Prostate gland (tissue), 2 donors: ENCODE measurements at regions not wholly inside any gene's neighbourhood (a gene's known extent, or its start where the extent isn't known, plus 50 kb on each side); places are given as distances from the start of the nearest gene placed in this dataset.

Source experiments
- POLR2A ChIP-seq: fragments of 450-650 bp; IDR thresholded peaks from one replicate; pipeline ENCODE4 v1.6.1; 2016; ENCODE audit warnings: antibody characterized with exemption, mild to moderate bottlenecking
- POLR2AphosphoS5 ChIP-seq: sonication (generic); formaldehyde crosslinking; IDR thresholded peaks from one replicate; pipeline ENCODE4 v1.6.1; 2017; ENCODE audit warnings: antibody characterized with exemption
- TF ChIP-seq, protein P1 (sequence below), 4 experiments: fragments of 200-600 bp in 2 of 4; fragments of 450-650 bp in 2 of 4; sonication (generic) in 2 of 4; IDR thresholded peaks; 1 replicate in 3 of 4; 2 replicates in 1 of 4; pipeline ENCODE4 v1.5.1; 2016 to 2019; ENCODE audit warnings: antibody characterized with exemption in 4 of 4, mild to moderate bottlenecking in 2 of 4, moderate library complexity in 2 of 4

DNA sequence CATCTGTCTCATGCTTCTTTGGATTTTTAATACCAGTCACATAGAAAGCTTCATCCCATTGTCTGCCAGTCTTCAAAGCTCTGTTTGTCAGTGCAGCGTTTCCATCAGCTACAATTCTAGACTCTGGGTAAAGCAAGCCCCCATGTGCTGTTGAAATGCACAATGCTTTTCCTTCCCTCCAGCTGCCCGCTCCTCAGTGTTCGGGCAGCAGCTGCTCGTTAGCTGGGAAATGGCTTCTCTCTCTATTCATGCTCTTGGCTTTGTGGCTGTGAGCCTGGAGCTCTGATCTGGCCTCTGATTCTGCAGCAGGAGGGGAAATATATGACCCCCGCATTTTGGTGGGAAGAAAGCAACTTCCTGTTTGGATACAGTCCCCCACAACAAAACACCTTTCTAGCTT lies 213.0 kb upstream of the CDYL start:
- TF ChIP-seq, protein P1, sequence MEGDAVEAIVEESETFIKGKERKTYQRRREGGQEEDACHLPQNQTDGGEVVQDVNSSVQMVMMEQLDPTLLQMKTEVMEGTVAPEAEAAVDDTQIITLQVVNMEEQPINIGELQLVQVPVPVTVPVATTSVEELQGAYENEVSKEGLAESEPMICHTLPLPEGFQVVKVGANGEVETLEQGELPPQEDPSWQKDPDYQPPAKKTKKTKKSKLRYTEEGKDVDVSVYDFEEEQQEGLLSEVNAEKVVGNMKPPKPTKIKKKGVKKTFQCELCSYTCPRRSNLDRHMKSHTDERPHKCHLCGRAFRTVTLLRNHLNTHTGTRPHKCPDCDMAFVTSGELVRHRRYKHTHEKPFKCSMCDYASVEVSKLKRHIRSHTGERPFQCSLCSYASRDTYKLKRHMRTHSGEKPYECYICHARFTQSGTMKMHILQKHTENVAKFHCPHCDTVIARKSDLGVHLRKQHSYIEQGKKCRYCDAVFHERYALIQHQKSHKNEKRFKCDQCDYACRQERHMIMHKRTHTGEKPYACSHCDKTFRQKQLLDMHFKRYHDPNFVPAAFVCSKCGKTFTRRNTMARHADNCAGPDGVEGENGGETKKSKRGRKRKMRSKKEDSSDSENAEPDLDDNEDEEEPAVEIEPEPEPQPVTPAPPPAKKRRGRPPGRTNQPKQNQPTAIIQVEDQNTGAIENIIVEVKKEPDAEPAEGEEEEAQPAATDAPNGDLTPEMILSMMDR (IDR thresholded peaks at IDR 0.05) = no peak
- TF ChIP-seq POLR2A (no peak), POLR2AphosphoS5 (no peak)
